GM13977 (cell line): ENCODE measurements at regions not wholly inside any gene's neighbourhood (a gene's known extent, or its start where the extent isn't known, plus 50 kb on each side); places are given as distances from the start of the nearest gene placed in this dataset.
"Not testable (repeated sequence)": the region's sequence is repeated elsewhere in the genome, so short reads cannot be mapped to it uniquely, and the experiment has no call there.

ENCODE experiments used
- DNase-seq: peaks from one replicate; pipeline ENCODE4 v3.0.0; 2012; ENCODE audit warnings: low spot score
- CTCF ChIP-seq: IDR thresholded peaks from 2 replicates; pipeline ENCODE4 v1.5.1; 2012; ENCODE audit warnings: mild to moderate bottlenecking, control low read depth; ENCODE audit not compliant: insufficient read depth; ENCODE audit errors: extremely low read depth, missing control alignments
- in situ Hi-C: fragments of 300-500 bp; cut with MboI; formaldehyde crosslinking; loops from one replicate; pipeline ENCODE4 v1.12.0; 2022; ENCODE audit warnings: low sequenced_read_pairs, low pct_unique_long_range_greater_than_20kb, mixed read lengths, inconsistent platforms; ENCODE audit not compliant: unreplicated experiment

- in situ Hi-C loops: no loop called here
- no peak for TF ChIP-seq CTCF
- DNase-seq: no peak
These were observed 417.0 kb upstream of the SLC35B3 start for GRCh38 chr6:8852332-8852731.

- in situ Hi-C loops, DNase-seq: not testable (repeated sequence)
These were observed 411.3 kb upstream of the SLC35B3 start for GRCh38 chr6:8846680-8847079.

- DNase-seq: no peak
These were observed 410.3 kb upstream of the SLC35B3 start for GRCh38 chr6:8845690-8846089.

GRCh38 chr6:8844968-8845367 lies 409.6 kb upstream of the SLC35B3 start:
- in situ Hi-C loops: no loop called here
- no peak for TF ChIP-seq CTCF

More at GRCh38 chr6:8845690-8846089, 410.3 kb upstream of the SLC35B3 start:
- in situ Hi-C loops: no loop called here
- no peak for TF ChIP-seq CTCF

GRCh38 chr6:8839626-8840025 lies 404.3 kb upstream of the SLC35B3 start:
- no peak for DNase-seq
- in situ Hi-C loops: no loop called here
- no peak for TF ChIP-seq CTCF

More at GRCh38 chr6:8844968-8845367, 409.6 kb upstream of the SLC35B3 start:
- no peak for DNase-seq

- in situ Hi-C loops: no loop called here
- no peak for TF ChIP-seq CTCF
- DNase-seq: no peak
These were observed 402.0 kb upstream of the SLC35B3 start for GRCh38 chr6:8837343-8837742.

GRCh38 chr6:8832695-8833094 lies 397.4 kb upstream of the SLC35B3 start:
- in situ Hi-C loops: not testable (repeated sequence)

GRCh38 chr6:8831366-8832152 lies 396.2 kb upstream of the SLC35B3 start:
- DNase-seq: no peak
- in situ Hi-C loops: no loop called here
- TF ChIP-seq CTCF: no peak

More at GRCh38 chr6:8832695-8833094, 397.4 kb upstream of the SLC35B3 start:
- DNase-seq: not testable (repeated sequence)
